Mammary epithelial cell (primary cell): ENCODE measurements at regions not wholly inside any gene's neighbourhood (a gene's known extent, or its start where the extent isn't known, plus 50 kb on each side); places are given as distances from the start of the nearest gene placed in this dataset.

ENCODE experiments used
- EZH2 ChIP-seq: IDR thresholded peaks from 2 replicates; pipeline ENCODE4 v1.6.1; 2012; ENCODE audit warnings: low read length, inconsistent platforms, borderline replicate concordance
- TF ChIP-seq, protein P1 (sequence below), 2 donors: IDR thresholded peaks in 1 of 2; conservative IDR thresholded peaks in 1 of 2; 2 replicates each; pipeline ENCODE4 v1.5.1; 2011 to 2012; ENCODE audit warnings: inconsistent platforms in 2 of 2, low read length in 2 of 2, mild to moderate bottlenecking in 2 of 2, control low read depth in 1 of 2, low read depth in 1 of 2; ENCODE audit not compliant: insufficient read depth in 1 of 2; ENCODE audit errors: extremely low read depth in 1 of 2

DNA sequence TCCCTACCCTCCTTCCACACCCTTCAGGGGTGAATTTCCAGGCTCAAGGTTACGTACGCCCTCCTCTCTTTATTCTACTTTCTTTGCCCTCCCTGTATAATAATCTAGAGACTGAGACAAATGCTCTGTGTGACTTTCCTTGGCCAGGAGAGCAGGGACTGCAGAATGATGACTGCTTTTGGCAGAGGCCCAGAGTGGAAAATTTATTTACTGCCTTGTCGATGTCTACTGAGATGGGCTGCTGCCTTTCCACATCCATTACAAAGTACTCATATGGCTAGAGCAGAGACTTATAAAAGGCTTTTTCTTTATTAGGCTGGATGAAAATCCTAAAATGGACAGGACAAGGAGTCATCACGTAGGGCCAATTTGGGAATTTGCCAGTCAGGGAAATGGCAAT, 576.2 kb downstream of the TUSC7 start:
- TF ChIP-seq, protein P1, sequence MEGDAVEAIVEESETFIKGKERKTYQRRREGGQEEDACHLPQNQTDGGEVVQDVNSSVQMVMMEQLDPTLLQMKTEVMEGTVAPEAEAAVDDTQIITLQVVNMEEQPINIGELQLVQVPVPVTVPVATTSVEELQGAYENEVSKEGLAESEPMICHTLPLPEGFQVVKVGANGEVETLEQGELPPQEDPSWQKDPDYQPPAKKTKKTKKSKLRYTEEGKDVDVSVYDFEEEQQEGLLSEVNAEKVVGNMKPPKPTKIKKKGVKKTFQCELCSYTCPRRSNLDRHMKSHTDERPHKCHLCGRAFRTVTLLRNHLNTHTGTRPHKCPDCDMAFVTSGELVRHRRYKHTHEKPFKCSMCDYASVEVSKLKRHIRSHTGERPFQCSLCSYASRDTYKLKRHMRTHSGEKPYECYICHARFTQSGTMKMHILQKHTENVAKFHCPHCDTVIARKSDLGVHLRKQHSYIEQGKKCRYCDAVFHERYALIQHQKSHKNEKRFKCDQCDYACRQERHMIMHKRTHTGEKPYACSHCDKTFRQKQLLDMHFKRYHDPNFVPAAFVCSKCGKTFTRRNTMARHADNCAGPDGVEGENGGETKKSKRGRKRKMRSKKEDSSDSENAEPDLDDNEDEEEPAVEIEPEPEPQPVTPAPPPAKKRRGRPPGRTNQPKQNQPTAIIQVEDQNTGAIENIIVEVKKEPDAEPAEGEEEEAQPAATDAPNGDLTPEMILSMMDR (conservative IDR thresholded peaks at IDR 0.05 in 1 of 2, IDR thresholded peaks at IDR 0.05 in 1 of 2; ENCODE audit: extremely low read depth in 1 of 2, insufficient read depth in 1 of 2, low read depth in 1 of 2, low read length in 2 of 2): no peak
- no peak for TF ChIP-seq EZH2
